ENCODE measurements at regions not wholly inside any gene's neighbourhood (a gene's known extent, or its start where the extent isn't known, plus 50 kb on each side); places are given as distances from the start of the nearest gene placed in this dataset.

DNA sequence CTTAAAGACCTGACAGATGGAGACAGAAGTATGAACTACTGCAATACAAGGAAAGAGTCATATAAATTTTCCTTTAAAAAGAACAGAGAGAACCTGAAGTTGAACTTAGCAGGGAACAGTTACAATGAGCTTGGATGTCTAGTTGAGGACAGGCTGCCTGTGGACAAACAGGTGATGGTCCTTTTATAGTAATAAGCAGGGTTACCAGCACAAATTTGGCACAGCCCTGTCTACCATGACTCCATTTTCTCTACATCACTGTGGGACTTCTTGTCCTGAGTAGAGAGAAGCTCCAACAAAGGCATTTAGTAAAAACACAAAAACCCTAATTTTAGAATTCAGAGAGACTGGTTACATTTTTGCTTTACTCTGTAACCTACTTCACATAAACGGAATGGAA lies 448.1 kb downstream of the PLCL1 start:
- Histone ChIP-seq H2AK5ac (ENCODE audit: low read length, severe bottlenecking) (no peak overlapping the region), H3K4me1 (ENCODE audit: control insufficient read depth, insufficient read depth, low read depth, low read length) (no peaks in the 10 kb centered on the region), H3K4ac (ENCODE audit: low read depth in 1 of 2, low read length in 2 of 2) (no peak overlapping the region), H3K27ac (ENCODE audit: low read length, poor library complexity, severe bottlenecking) (no peak overlapping the region), H3K9me3 (ENCODE audit: control insufficient read depth, low read length) (no peaks in the 10 kb centered on the region), H3K4me2 (ENCODE audit: low read length, poor library complexity, severe bottlenecking) (no peak overlapping the region), H3K9ac (ENCODE audit: low read length) (no peak overlapping the region), H2AFZ (ENCODE audit: low read depth, low read length) (no peak overlapping the region), H4K8ac (ENCODE audit: low read length) (no peak overlapping the region), H2BK120ac (ENCODE audit: low read depth, low read length) (no peak overlapping the region), H3K27me3 (ENCODE audit: control insufficient read depth in 1 of 2, insufficient read depth in 1 of 2, low read length in 2 of 2) (no peaks in the 10 kb centered on the region), H3K36me3 (ENCODE audit: control insufficient read depth in 1 of 2, insufficient read depth in 2 of 2, low read depth in 1 of 2, low read length in 2 of 2) (no peaks in the 10 kb centered on the region), H3K18ac (ENCODE audit: low read depth in 1 of 2, low read length in 2 of 2) (no peak overlapping the region), H4K91ac (ENCODE audit: low read length) (no peak overlapping the region), H2BK5ac (ENCODE audit: low read depth, low read length, poor library complexity, severe bottlenecking) (no peak overlapping the region), H2BK15ac (ENCODE audit: low read depth, poor library complexity, severe bottlenecking) (no peak overlapping the region), H3K79me1 (replicated peaks; ENCODE audit: low read length, poor library complexity, severe bottlenecking) (no peaks in the 10 kb centered on the region), H2BK12ac (ENCODE audit: low read length in 2 of 2) (no peak overlapping the region), H3K4me3 (ENCODE audit: insufficient read depth in 1 of 2, low read depth in 1 of 2, low read length in 2 of 2) (no peak overlapping the region), H3K14ac (ENCODE audit: low read length in 2 of 2) (no peak overlapping the region), H3K23ac (ENCODE audit: low read length in 2 of 2) (no peak overlapping the region)
- DNase-seq, result no peak
- WGBS, result no CpG with 5 or more reads among the region's 1 CpG

DNA sequence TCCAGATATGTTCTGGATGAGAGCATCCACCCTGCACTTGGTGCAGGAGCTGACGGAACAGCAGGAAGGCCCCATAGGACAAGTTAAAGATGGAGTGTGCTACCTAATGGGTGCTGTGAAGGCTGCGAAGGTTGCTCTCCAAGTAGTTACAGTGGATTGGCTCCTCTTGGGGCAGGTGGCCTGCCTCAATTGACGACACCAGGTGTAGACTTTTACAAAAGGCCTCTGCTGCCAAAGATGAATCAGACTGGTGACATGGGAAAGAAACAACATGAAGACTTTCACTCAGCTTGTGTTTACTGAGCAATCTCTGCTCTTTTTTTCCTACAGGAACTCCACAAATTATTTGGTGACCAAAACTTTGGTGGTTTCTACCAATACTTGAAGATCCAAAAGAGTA lies 437.7 kb downstream of the PLCL1 start:
- no peak overlapping the region for H4K91ac ChIP-seq (ENCODE audit: low read length)
- H3K27me3 ChIP-seq (ENCODE audit: control insufficient read depth in 1 of 2, insufficient read depth in 1 of 2, low read length in 2 of 2), result no peaks in the 10 kb centered on the region
- H3K4ac ChIP-seq (ENCODE audit: low read depth in 1 of 2, low read length in 2 of 2), result no peak overlapping the region
- no peak overlapping the region for H4K8ac ChIP-seq (ENCODE audit: low read length)
- H3K9ac ChIP-seq (ENCODE audit: low read length), result no peak overlapping the region
- H2BK5ac ChIP-seq (ENCODE audit: low read depth, low read length, poor library complexity, severe bottlenecking), result no peak overlapping the region
- no peaks in the 10 kb centered on the region for H3K79me1 ChIP-seq (replicated peaks; ENCODE audit: low read length, poor library complexity, severe bottlenecking)
- WGBS, result 82% methylated on average over 3 of the region's 3 CpGs
- no peak for DNase-seq
- H3K4me2 ChIP-seq (ENCODE audit: low read length, poor library complexity, severe bottlenecking), result no peak overlapping the region
- H2BK12ac ChIP-seq (ENCODE audit: low read length in 2 of 2), result no peak overlapping the region
- H2AFZ ChIP-seq (ENCODE audit: low read depth, low read length), result no peak overlapping the region
- H2BK15ac ChIP-seq (ENCODE audit: low read depth, poor library complexity, severe bottlenecking), result no peak overlapping the region
- H3K36me3 ChIP-seq (ENCODE audit: control insufficient read depth in 1 of 2, insufficient read depth in 2 of 2, low read depth in 1 of 2, low read length in 2 of 2), result no peaks in the 10 kb centered on the region
- H3K18ac ChIP-seq (ENCODE audit: low read depth in 1 of 2, low read length in 2 of 2), result no peak overlapping the region
- no peaks in the 10 kb centered on the region for H3K9me3 ChIP-seq (ENCODE audit: control insufficient read depth, low read length)
- no peak overlapping the region for H3K27ac ChIP-seq (ENCODE audit: low read length, poor library complexity, severe bottlenecking)
- H3K4me3 ChIP-seq (ENCODE audit: insufficient read depth in 1 of 2, low read depth in 1 of 2, low read length in 2 of 2), result no peak overlapping the region
- H3K4me1 ChIP-seq (ENCODE audit: control insufficient read depth, insufficient read depth, low read depth, low read length), result no peaks in the 10 kb centered on the region
- H3K23ac ChIP-seq (ENCODE audit: low read length in 2 of 2), result no peak overlapping the region
- H3K14ac ChIP-seq (ENCODE audit: low read length in 2 of 2), result no peak overlapping the region
- H2BK120ac ChIP-seq (ENCODE audit: low read depth, low read length), result no peak overlapping the region
- H2AK5ac ChIP-seq (ENCODE audit: low read length, severe bottlenecking), result no peak overlapping the region

DNA sequence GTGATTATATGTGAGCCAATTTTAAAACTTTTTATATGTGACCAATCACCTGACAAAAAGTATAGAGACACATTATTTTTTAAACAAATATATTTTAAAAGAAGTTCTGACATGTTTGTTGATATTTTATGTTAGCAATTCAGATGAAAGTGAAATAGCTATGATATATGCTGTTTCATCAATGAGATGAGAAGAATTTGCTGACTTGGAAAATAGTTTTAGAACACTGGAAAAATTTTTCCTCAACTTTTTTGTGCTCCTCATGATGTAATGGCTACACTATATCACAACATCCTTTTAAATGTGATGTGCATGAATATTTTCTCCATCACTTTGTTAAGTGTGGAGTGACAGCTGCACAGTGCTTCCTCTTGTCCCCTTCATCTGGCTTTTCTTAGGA lies 434.0 kb downstream of the PLCL1 start:
- no peak overlapping the region for H2BK120ac ChIP-seq (ENCODE audit: low read depth, low read length)
- DNase-seq, result no peak
- H3K23ac ChIP-seq (ENCODE audit: low read length in 2 of 2), result no peak overlapping the region
- H3K18ac ChIP-seq (ENCODE audit: low read depth in 1 of 2, low read length in 2 of 2), result no peak overlapping the region
- H2AK5ac ChIP-seq (ENCODE audit: low read length, severe bottlenecking), result no peak overlapping the region
- H2AFZ ChIP-seq (ENCODE audit: low read depth, low read length), result no peak overlapping the region
- H4K91ac ChIP-seq (ENCODE audit: low read length), result no peak overlapping the region
- H3K4ac ChIP-seq (ENCODE audit: low read depth in 1 of 2, low read length in 2 of 2), result no peak overlapping the region
- no peak overlapping the region for H2BK5ac ChIP-seq (ENCODE audit: low read depth, low read length, poor library complexity, severe bottlenecking)
- no peak overlapping the region for H3K4me3 ChIP-seq (ENCODE audit: insufficient read depth in 1 of 2, low read depth in 1 of 2, low read length in 2 of 2)
- H3K27ac ChIP-seq (ENCODE audit: low read length, poor library complexity, severe bottlenecking), result no peak overlapping the region
- H3K79me1 ChIP-seq (replicated peaks; ENCODE audit: low read length, poor library complexity, severe bottlenecking), result no peaks in the 10 kb centered on the region
- H3K9ac ChIP-seq (ENCODE audit: low read length), result no peak overlapping the region
- H3K9me3 ChIP-seq (ENCODE audit: control insufficient read depth, low read length), result no peaks in the 10 kb centered on the region
- peaks cover 0 to 4% of the 10 kb centered on the region in 2 experiments for H3K27me3 ChIP-seq (ENCODE audit: control insufficient read depth in 1 of 2, insufficient read depth in 1 of 2, low read length in 2 of 2)
- H4K8ac ChIP-seq (ENCODE audit: low read length), result no peak overlapping the region
- no peak overlapping the region for H2BK12ac ChIP-seq (ENCODE audit: low read length in 2 of 2)
- no peak overlapping the region for H3K4me2 ChIP-seq (ENCODE audit: low read length, poor library complexity, severe bottlenecking)
- no peak overlapping the region for H2BK15ac ChIP-seq (ENCODE audit: low read depth, poor library complexity, severe bottlenecking)
- no peaks in the 10 kb centered on the region for H3K36me3 ChIP-seq (ENCODE audit: control insufficient read depth in 1 of 2, insufficient read depth in 2 of 2, low read depth in 1 of 2, low read length in 2 of 2)
- H3K14ac ChIP-seq (ENCODE audit: low read length in 2 of 2), result no peak overlapping the region
- H3K4me1 ChIP-seq (ENCODE audit: control insufficient read depth, insufficient read depth, low read depth, low read length), result no peaks in the 10 kb centered on the region

DNA sequence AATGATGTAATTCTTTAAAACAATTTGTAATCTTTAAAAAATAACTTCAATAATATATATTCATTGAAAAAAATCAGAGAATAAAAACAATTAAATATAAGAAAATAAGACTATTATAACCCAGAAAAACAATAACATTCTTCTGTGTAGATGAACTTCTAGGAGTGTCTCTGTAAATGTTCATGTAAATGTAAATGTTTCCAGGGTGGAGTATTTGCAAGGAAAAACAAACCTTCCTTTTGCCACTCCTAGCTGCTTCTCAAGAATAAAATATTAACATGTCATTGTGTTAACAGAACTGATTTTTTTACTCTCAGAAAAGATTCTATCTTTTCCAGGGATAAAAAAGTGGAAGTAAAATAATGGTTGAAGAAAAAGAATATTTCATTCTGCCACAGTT lies 431.9 kb downstream of the PLCL1 start:
- Histone ChIP-seq H3K18ac (ENCODE audit: low read depth in 1 of 2, low read length in 2 of 2) (no peak overlapping the region), H2AK5ac (ENCODE audit: low read length, severe bottlenecking) (no peak overlapping the region), H3K4me3 (ENCODE audit: insufficient read depth in 1 of 2, low read depth in 1 of 2, low read length in 2 of 2) (no peak overlapping the region), H3K14ac (ENCODE audit: low read length in 2 of 2) (no peak overlapping the region), H3K27ac (ENCODE audit: low read length, poor library complexity, severe bottlenecking) (no peak overlapping the region), H3K23ac (ENCODE audit: low read length in 2 of 2) (no peak overlapping the region), H2BK15ac (ENCODE audit: low read depth, poor library complexity, severe bottlenecking) (no peak overlapping the region), H3K79me1 (replicated peaks; ENCODE audit: low read length, poor library complexity, severe bottlenecking) (no peaks in the 10 kb centered on the region), H3K36me3 (ENCODE audit: control insufficient read depth in 1 of 2, insufficient read depth in 2 of 2, low read depth in 1 of 2, low read length in 2 of 2) (no peaks in the 10 kb centered on the region), H2BK12ac (ENCODE audit: low read length in 2 of 2) (no peak overlapping the region), H2AFZ (ENCODE audit: low read depth, low read length) (no peak overlapping the region), H3K9me3 (ENCODE audit: control insufficient read depth, low read length) (no peaks in the 10 kb centered on the region), H3K4ac (ENCODE audit: low read depth in 1 of 2, low read length in 2 of 2) (no peak overlapping the region), H3K9ac (ENCODE audit: low read length) (no peak overlapping the region), H2BK120ac (ENCODE audit: low read depth, low read length) (no peak overlapping the region), H3K4me2 (ENCODE audit: low read length, poor library complexity, severe bottlenecking) (no peak overlapping the region), H3K27me3 (ENCODE audit: control insufficient read depth in 1 of 2, insufficient read depth in 1 of 2, low read length in 2 of 2) (peaks cover 0 to 4% of the 10 kb centered on the region in 2 experiments), H4K8ac (ENCODE audit: low read length) (no peak overlapping the region), H3K4me1 (ENCODE audit: control insufficient read depth, insufficient read depth, low read depth, low read length) (no peaks in the 10 kb centered on the region), H4K91ac (ENCODE audit: low read length) (no peak overlapping the region), H2BK5ac (ENCODE audit: low read depth, low read length, poor library complexity, severe bottlenecking) (no peak overlapping the region)
- DNase-seq, result no peak
